OCI-LY7 (cell line): ENCODE measurements at regions not wholly inside any gene's neighbourhood (a gene's known extent, or its start where the extent isn't known, plus 50 kb on each side); places are given as distances from the start of the nearest gene placed in this dataset.

Experiments used
- BruUV-seq: library from RNA; stranded (reverse); fragments of 400-500 nt; replicated peaks from 2 replicates; lab custom pipeline; 2021; lab: Mats Ljungman, UMichigan
- CTCF ChIA-PET: fragments of 300-600 bp; sonication (Branson Sonifier 250); formaldehyde crosslinking; loops from one replicate; lab custom pipeline; 2022; ENCODE audit warnings: antibody characterized with exemption; ENCODE audit not compliant: unreplicated experiment; lab: Charles Lee
- POLR2A ChIA-PET: fragments of 300-600 bp; sonication (Branson Sonifier 250); formaldehyde crosslinking; loops from one replicate; lab custom pipeline; 2022; ENCODE audit warnings: antibody characterized with exemption; lab: Charles Lee
- DNase-seq: peaks from one replicate; pipeline ENCODE4 v3.0.0-alpha.2; 2015; ENCODE audit warnings: low spot score
- H2AFZ ChIP-seq: fragments of 200-600 bp; sonication (generic), shearing (Covaris generic); 2 replicates; pipeline ENCODE4 v1.6.1; 2014; ENCODE audit warnings: mild to moderate bottlenecking, antibody characterized with exemption, low read length, moderate library complexity
- H3K27ac ChIP-seq: fragments of 200-600 bp; sonication (generic); 2 replicates; pipeline ENCODE4 v1.5.1; 2014; ENCODE audit warnings: mixed run types, low read depth, mild to moderate bottlenecking, moderate library complexity, low read length, inconsistent platforms; ENCODE audit not compliant: poor library complexity, severe bottlenecking
- H3K36me3 ChIP-seq: fragments of 200-600 bp; sonication (generic); 2 replicates; pipeline ENCODE4 v1.6.1; 2014; ENCODE audit warnings: mild to moderate bottlenecking, antibody characterized with exemption, low read length, moderate library complexity, mixed read lengths; ENCODE audit not compliant: insufficient read depth
- H3K4me1 ChIP-seq: fragments of 200-600 bp; sonication (generic); 2 replicates; pipeline ENCODE4 v1.5.1; 2014; ENCODE audit warnings: mild to moderate bottlenecking, low read length; ENCODE audit not compliant: insufficient read depth, poor library complexity, severe bottlenecking
- H3K4me2 ChIP-seq: fragments of 200-600 bp; sonication (generic); 2 replicates; pipeline ENCODE4 v1.6.1; 2014; ENCODE audit warnings: mild to moderate bottlenecking, low read length
- H3K4me3 ChIP-seq: fragments of 200-600 bp; sonication (generic); 2 replicates; pipeline ENCODE4 v1.5.1; 2014; ENCODE audit warnings: mild to moderate bottlenecking, low read depth, low read length; ENCODE audit not compliant: poor library complexity, severe bottlenecking
- H3K79me2 ChIP-seq: fragments of 200-600 bp; sonication (generic); 2 replicates; pipeline ENCODE4 v1.6.1; 2016; ENCODE audit warnings: low read depth, mild to moderate bottlenecking, low read length, moderate library complexity, mixed read lengths; ENCODE audit not compliant: insufficient read depth
- H3K9me2 ChIP-seq: fragments of 200-600 bp; sonication (generic); 2 replicates; pipeline ENCODE4 v1.6.1; 2016; ENCODE audit warnings: mild to moderate bottlenecking, low read length, mixed read lengths; ENCODE audit not compliant: insufficient read depth
- H3K9me3 ChIP-seq: fragments of 200-600 bp; sonication (generic); 2 replicates; pipeline ENCODE4 v1.6.1; 2014; ENCODE audit warnings: mild to moderate bottlenecking, mixed run types, low read length, mixed read lengths
- H4K20me1 ChIP-seq: fragments of 200-600 bp; sonication (generic); 2 replicates; pipeline ENCODE4 v1.6.1; 2014; ENCODE audit warnings: mild to moderate bottlenecking, antibody characterized with exemption, low read length, moderate library complexity, mixed read lengths; ENCODE audit not compliant: insufficient read depth
- CTCF ChIP-seq: fragments of 200-600 bp; sonication (generic); conservative IDR thresholded peaks from 2 replicates; pipeline ENCODE4 v1.5.1; 2014; ENCODE audit warnings: mild to moderate bottlenecking, antibody characterized with exemption, low read length, moderate library complexity, mixed read lengths
- EZH2phosphoT487 ChIP-seq: fragments of 200-600 bp; sonication (generic); IDR thresholded peaks from 2 replicates; pipeline ENCODE4 v1.6.1; 2018; ENCODE audit warnings: low read depth, borderline replicate concordance, mild to moderate bottlenecking, mixed run types, antibody characterized with exemption, low read length, moderate library complexity, mixed read lengths
- intact Hi-C: fragments of 100-400 bp; cut with micrococcal nuclease; formaldehyde crosslinking; loops from one replicate; pipeline ENCODE4 v1.10.0; 2022; ENCODE audit not compliant: unreplicated experiment

GRCh38 chr2:5751873-5752482, 59.8 kb downstream of the SOX11 start:
- ChIA-PET POLR2A (no interaction called here), CTCF (no interaction called here)
- no peak overlapping the region for H3K27ac ChIP-seq
- no peaks in the 10 kb centered on the region for H3K79me2 ChIP-seq
- H3K4me1 ChIP-seq = no peaks in the 10 kb centered on the region
- DNase-seq = no peak
- no peaks in the 10 kb centered on the region for H3K9me2 ChIP-seq
- intact Hi-C loops = no loop called here
- H3K4me2 ChIP-seq = no peak overlapping the region
- BruUV-seq = no TSS peak
- H3K4me3 ChIP-seq = no peak overlapping the region
- H4K20me1 ChIP-seq = no peaks in the 10 kb centered on the region
- no peaks in the 10 kb centered on the region for H3K9me3 ChIP-seq
- H2AFZ ChIP-seq = no peak overlapping the region
- TF ChIP-seq CTCF = no peak
- no peak for TF ChIP-seq EZH2phosphoT487
- H3K36me3 ChIP-seq = no peaks in the 10 kb centered on the region

- Histone ChIP-seq H3K9me2 (no peaks in the 10 kb centered on the region), H3K9me3 (no peaks in the 10 kb centered on the region), H3K4me1 (no peaks in the 10 kb centered on the region), H3K4me3 (no peak overlapping the region), H3K4me2 (no peak overlapping the region), H2AFZ (no peak overlapping the region), H3K27ac (no peak overlapping the region), H4K20me1 (no peaks in the 10 kb centered on the region), H3K36me3 (no peaks in the 10 kb centered on the region), H3K79me2 (no peaks in the 10 kb centered on the region)
- DNase-seq = no peak
- CTCF ChIA-PET = no interaction called here
- no TSS peak for BruUV-seq
- POLR2A ChIA-PET = no interaction called here
- intact Hi-C loops = no loop called here
- no peak for TF ChIP-seq EZH2phosphoT487
- TF ChIP-seq CTCF = no peak
Observed at GRCh38 chr2:5756272-5756671, 64.1 kb downstream of the SOX11 start.

- Histone ChIP-seq H3K4me3 (no peak overlapping the region), H3K27ac (no peak overlapping the region), H3K79me2 (no peaks in the 10 kb centered on the region), H2AFZ (no peak overlapping the region), H3K9me3 (no peaks in the 10 kb centered on the region), H3K9me2 (no peaks in the 10 kb centered on the region), H3K4me1 (no peaks in the 10 kb centered on the region), H3K4me2 (no peak overlapping the region), H4K20me1 (no peaks in the 10 kb centered on the region), H3K36me3 (no peaks in the 10 kb centered on the region)
- no TSS peak for BruUV-seq
- intact Hi-C loops = no loop called here
- POLR2A ChIA-PET = interaction anchor here (1.1 kb wide), 1 partner anchor 14 kb away, joined by 3 read pairs; no protein-coding TSS in a partner anchor
- TF ChIP-seq CTCF (no peak), EZH2phosphoT487 (no peak)
- CTCF ChIA-PET = interaction anchor here (0.6 kb wide), 1 partner anchor 961 kb away, joined by 3 read pairs; no protein-coding TSS in a partner anchor
- DNase-seq = no peak
Observed at GRCh38 chr2:5758346-5758745, 66.2 kb downstream of the SOX11 start.
